Common myeloid progenitor, CD34-positive (primary cell): ENCODE measurements at regions not wholly inside any gene's neighbourhood (a gene's known extent, or its start where the extent isn't known, plus 50 kb on each side); places are given as distances from the start of the nearest gene placed in this dataset.
"Not testable (repeated sequence)": the region's sequence is repeated elsewhere in the genome, so short reads cannot be mapped to it uniquely, and the experiment has no call there.

Source experiments
- CTCF ChIA-PET: fragments of 350-600 bp; sonication (Branson Sonifier 250); formaldehyde crosslinking; loops from one replicate; lab custom pipeline; 2021; ENCODE audit warnings: antibody characterized with exemption; lab: Charles Lee
- POLR2A ChIA-PET: fragments of 350-600 bp; sonication (Branson Sonifier 250); formaldehyde crosslinking; loops from one replicate; lab custom pipeline; 2021; ENCODE audit warnings: antibody characterized with exemption; lab: Charles Lee
- DNase-seq, 3 donors: peaks; one replicate each; pipeline versions ENCODE4 v3.0.0 to v3.0.0-alpha.2; 2013
- H3K27ac ChIP-seq, 2 experiments: 1 replicate in 1 of 2; 2 replicates in 1 of 2; pipeline ENCODE4 v1.7.0; 2013; ENCODE audit warnings: inconsistent platforms in 2 of 2, low read length in 2 of 2, mild to moderate bottlenecking in 2 of 2, low read depth in 1 of 2, moderate library complexity in 1 of 2; ENCODE audit not compliant: severe bottlenecking in 2 of 2, insufficient read depth in 1 of 2, poor library complexity in 1 of 2
- H3K27me3 ChIP-seq, 5 experiments: replicated peaks in 2 of 5; 1 replicate in 3 of 5; 2 replicates in 2 of 5; pipeline versions ENCODE4 v1.6.1 to v1.7.0; 2013; ENCODE audit warnings: low read length in 4 of 5, mild to moderate bottlenecking in 2 of 5, moderate library complexity in 2 of 5, inconsistent platforms in 1 of 5; ENCODE audit not compliant: insufficient read depth in 5 of 5, control insufficient read depth in 4 of 5
- H3K36me3 ChIP-seq, 4 experiments: 1 replicate in 2 of 4; 2 replicates in 2 of 4; pipeline versions ENCODE4 v1.6.1 to v1.7.0; 2013; ENCODE audit warnings: low read length in 3 of 4, control low read depth in 1 of 4, mild to moderate bottlenecking in 1 of 4; ENCODE audit not compliant: control insufficient read depth in 4 of 4, insufficient read depth in 4 of 4
- H3K4me1 ChIP-seq, 4 experiments: 1 replicate in 3 of 4; 2 replicates in 1 of 4; pipeline versions ENCODE4 v1.6.1 to v1.7.1; 2013; ENCODE audit warnings: low read length in 3 of 4, mild to moderate bottlenecking in 3 of 4, control low read depth in 1 of 4, inconsistent platforms in 1 of 4, moderate library complexity in 1 of 4; ENCODE audit not compliant: control insufficient read depth in 4 of 4, insufficient read depth in 4 of 4; ENCODE audit errors: control extremely low read depth in 1 of 4
- H3K4me3 ChIP-seq, 7 experiments: 1 replicate in 4 of 7; 2 replicates in 3 of 7; pipeline versions ENCODE4 v1.5.1 to v1.7.0; 2013; ENCODE audit warnings: mild to moderate bottlenecking in 7 of 7, low read length in 6 of 7, moderate library complexity in 6 of 7, inconsistent platforms in 2 of 7, low read depth in 2 of 7, control low read depth in 1 of 7; ENCODE audit not compliant: insufficient read depth in 4 of 7, control insufficient read depth in 1 of 7; ENCODE audit errors: extremely low read depth in 1 of 7
- H3K9me3 ChIP-seq, 5 experiments: 1 replicate in 4 of 5; 2 replicates in 1 of 5; pipeline versions ENCODE4 v1.6.1 to v1.7.1; 2013; ENCODE audit warnings: low read length in 4 of 5, mild to moderate bottlenecking in 2 of 5, inconsistent platforms in 1 of 5, low read depth in 1 of 5, moderate library complexity in 1 of 5; ENCODE audit not compliant: control insufficient read depth in 4 of 5, insufficient read depth in 2 of 5; ENCODE audit errors: control extremely low read depth in 1 of 5
- WGBS: methylation state at CpG from one replicate; pipeline ENCODE4 v1.1.5; 2013; ENCODE audit not compliant: insufficient coverage; 5-methylcytosine and 5-hydroxymethylcytosine counted together

DNA sequence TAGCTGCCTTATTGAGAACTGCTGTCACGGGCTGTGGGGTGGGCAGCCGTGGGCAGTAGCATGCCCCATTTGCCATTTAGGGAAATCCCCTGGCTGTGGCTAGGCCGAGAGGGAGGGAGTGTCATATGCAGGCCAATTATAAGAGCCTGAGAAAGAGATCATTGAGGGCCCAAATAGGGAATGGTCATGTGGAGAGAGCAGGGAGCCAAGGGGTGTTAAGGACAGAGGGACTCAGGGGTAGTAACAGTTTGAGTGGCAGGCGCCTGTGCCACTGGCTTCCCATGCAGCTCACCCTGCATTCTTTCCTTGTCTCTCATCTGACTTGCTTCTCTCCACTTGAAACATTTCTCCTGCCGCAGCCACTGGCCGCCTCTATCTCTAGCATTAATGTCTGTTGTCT is 3070.8 kb downstream of the RPIA start:
- H3K27ac ChIP-seq, CTCF ChIA-PET, DNase-seq, H3K4me1 ChIP-seq, H3K27me3 ChIP-seq, POLR2A ChIA-PET, H3K36me3 ChIP-seq, H3K9me3 ChIP-seq, H3K4me3 ChIP-seq: not testable (repeated sequence)
- no CpG with 5 or more reads among the region's 6 CpGs for WGBS

DNA sequence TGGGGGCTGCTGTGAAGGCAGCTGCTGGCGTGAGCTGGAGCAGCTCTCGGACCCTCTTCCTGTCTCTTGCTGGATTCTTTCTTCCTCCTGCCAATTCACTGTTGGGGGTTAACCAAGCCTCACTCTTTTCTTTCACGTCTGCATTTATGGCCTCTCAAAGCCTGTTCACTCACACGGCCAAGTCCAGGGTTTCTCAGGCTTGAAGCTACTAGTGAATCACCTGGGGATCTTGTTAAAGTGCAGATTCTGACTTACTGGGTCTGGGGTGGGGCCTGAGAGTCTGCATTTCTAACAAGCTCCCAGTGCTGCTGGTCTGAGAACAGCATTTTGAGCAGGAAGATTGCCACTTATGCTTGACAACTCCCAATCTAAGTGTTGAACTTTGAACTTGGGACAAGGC is 3072.2 kb downstream of the RPIA start:
- H3K4me1 ChIP-seq, H3K9me3 ChIP-seq, H3K27me3 ChIP-seq, H3K36me3 ChIP-seq, H3K27ac ChIP-seq, CTCF ChIA-PET, H3K4me3 ChIP-seq, DNase-seq, POLR2A ChIA-PET: not testable (repeated sequence)
- WGBS: no CpG with 5 or more reads among the region's 4 CpGs

DNA sequence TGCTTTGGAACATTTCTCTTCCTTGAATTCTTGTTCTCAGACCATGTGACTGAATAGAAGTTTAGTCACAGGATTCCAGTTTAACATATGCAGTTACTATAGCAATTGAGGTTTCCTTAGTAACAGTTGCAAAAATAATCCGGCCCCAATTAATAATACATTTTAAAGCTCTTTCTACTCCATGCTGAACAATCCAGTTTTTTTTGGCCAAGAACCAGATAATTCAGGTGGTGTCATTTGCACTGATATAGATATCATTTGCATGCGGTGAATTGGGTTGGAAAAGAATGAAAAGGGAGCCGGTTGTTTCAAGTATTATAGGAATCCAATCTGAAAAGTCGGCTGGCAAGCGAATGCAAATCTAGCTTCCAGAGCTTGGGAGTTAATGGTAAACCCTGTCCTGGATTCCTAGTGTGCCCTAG is 3073.1 kb downstream of the RPIA start:
- H3K4me1 ChIP-seq, H3K4me3 ChIP-seq, H3K27ac ChIP-seq, H3K36me3 ChIP-seq, H3K27me3 ChIP-seq, H3K9me3 ChIP-seq, CTCF ChIA-PET, POLR2A ChIA-PET, DNase-seq: not testable (repeated sequence)
- WGBS: 57% methylated on average over 3 of the region's 5 CpGs

DNA sequence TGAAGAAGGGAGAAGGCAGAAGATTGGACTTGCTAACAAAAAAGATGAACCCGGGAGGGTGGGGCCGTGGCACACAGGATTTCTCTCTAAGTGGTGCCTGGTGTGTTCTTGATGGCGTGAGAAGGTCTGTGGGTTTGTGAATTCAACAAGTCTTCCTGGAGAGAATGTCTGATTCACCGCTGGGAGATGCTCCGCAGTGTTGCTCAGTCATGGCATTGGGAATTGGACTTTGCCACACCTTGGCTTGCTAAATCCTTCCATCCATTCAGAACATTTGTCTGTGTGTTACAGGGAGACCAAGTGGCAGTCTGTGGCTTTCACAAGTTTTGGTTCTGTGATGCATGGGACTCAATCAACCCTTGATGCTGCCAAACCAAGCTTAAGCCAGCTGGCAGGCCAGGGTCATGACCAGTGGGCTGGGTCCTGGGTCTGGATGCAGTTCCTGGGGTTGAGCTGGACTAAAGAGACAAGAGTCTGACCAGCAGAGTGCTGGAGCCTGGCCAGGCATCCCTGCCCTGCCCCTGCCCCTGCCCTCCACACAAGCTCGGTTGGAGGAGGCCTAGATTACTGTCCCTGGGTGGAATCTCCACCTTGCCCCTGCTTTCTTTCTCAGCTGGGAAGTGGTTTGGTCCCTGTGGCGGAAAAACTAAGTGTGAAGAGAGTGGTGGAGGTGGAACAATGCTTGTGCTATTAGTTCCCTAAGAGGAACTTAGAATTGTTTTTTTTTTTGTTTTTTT is 3073.7 kb downstream of the RPIA start:
- H3K9me3 ChIP-seq, POLR2A ChIA-PET, H3K4me1 ChIP-seq, H3K36me3 ChIP-seq, H3K27me3 ChIP-seq, H3K4me3 ChIP-seq, DNase-seq, H3K27ac ChIP-seq, CTCF ChIA-PET: not testable (repeated sequence)
- no CpG with 5 or more reads among the region's 7 CpGs for WGBS

DNA sequence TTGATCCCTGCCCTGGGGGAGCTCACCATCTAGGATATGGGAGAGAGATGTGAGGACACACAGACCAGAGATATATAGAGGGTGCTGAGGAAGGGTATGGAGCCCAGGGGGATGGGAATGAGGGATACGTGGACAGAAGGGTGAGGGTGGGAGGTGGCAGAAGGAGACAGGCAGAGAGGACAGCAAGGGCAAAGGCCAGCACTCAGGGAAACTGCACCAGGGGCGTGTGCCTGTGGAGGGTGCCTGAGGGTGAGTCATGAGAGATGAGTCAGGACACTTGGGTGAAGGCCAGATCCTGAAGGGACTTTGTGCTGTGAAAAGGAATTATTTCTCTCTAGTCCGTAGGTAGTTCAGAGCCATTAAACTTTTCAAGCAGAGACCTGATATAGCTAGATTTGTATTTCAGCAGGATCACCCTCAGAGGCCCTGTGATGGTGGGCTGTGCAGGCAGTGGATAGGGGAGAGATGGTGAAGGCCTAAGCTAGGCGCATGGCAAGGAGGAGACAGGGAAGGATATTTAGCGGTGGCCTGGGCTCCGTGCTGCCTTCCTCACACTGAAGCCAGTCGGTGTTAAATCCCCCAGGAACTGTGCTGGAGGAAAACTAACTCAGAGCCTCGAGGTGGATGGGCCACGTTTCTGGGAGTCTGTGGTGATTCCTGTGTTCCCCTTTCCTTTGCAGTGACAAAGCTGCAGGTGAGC is 3075.0 kb downstream of the RPIA start:
- H3K27ac ChIP-seq, H3K4me1 ChIP-seq, H3K27me3 ChIP-seq, H3K36me3 ChIP-seq, CTCF ChIA-PET, H3K9me3 ChIP-seq, DNase-seq, POLR2A ChIA-PET, H3K4me3 ChIP-seq: not testable (repeated sequence)
- 100% methylated on average over 4 of the region's 9 CpGs for WGBS

DNA sequence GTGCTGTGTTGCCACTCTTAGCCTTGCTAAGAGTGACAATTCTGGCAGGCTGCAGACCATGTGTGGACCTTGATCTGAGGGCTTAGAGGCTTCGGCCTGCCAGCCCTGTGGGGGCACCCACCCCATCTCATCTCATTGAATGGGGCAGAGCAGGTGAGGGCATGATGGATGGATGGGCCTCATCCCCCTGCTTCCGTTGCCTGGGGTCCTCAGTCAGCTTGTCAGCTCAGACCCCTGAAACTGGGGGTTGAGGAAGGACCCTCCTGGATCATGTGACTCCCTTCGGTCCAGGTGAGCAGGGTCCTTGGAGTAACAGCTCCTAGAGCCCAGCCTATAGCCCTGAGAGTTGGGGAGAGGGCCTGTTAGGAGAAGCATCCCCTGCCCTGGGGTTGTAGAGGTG is 3076.8 kb downstream of the RPIA start:
- H3K4me3 ChIP-seq, CTCF ChIA-PET, H3K27ac ChIP-seq, POLR2A ChIA-PET, H3K4me1 ChIP-seq, DNase-seq, H3K27me3 ChIP-seq, H3K9me3 ChIP-seq, H3K36me3 ChIP-seq: not testable (repeated sequence)
- 80% methylated on average over 1 of the region's 3 CpGs for WGBS

DNA sequence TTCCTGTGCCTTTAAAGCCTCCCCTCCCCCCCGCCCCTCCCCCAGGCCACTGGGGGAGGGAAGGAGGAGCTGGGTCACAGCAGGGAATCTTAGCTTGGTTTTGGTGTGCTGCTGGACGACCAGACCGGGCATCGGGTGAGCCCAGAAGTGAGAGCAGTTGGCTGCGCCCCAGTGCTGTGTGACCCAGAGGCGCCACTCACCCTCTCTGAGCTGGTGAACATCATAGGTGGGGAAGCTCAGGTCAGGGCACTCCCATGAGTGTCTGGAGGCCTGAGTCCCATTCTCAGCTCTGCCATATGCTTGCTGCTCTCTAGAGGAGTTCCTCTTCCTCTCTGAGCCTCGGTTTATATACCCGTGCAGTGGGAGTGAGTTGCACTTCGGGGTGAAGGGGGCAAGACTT is 3077.5 kb downstream of the RPIA start:
- WGBS: 85% methylated on average over 5 of the region's 9 CpGs
- POLR2A ChIA-PET, H3K27ac ChIP-seq, H3K4me1 ChIP-seq, H3K9me3 ChIP-seq, H3K36me3 ChIP-seq, H3K27me3 ChIP-seq, H3K4me3 ChIP-seq, CTCF ChIA-PET, DNase-seq: not testable (repeated sequence)
